Retinal pigment epithelial cell (primary cell): ENCODE measurements at regions not wholly inside any gene's neighbourhood (a gene's known extent, or its start where the extent isn't known, plus 50 kb on each side); places are given as distances from the start of the nearest gene placed in this dataset.

Source experiments
- DNase-seq: peaks from one replicate; pipeline ENCODE4 v3.0.0-alpha.2; 2010; ENCODE audit warnings: low read depth
- H3K4me3 ChIP-seq: 2 replicates; pipeline ENCODE4 v1.5.1; 2011; ENCODE audit warnings: mild to moderate bottlenecking, low read length, control low read depth, moderate library complexity
- CTCF ChIP-seq: conservative IDR thresholded peaks from 2 replicates; pipeline ENCODE4 v1.5.1; 2011; ENCODE audit warnings: low read depth, low read length, control low read depth, inconsistent platforms

GRCh38 chr4:81704461-81704860 lies 232.8 kb upstream of the RASGEF1B start:
- no peak overlapping the region for H3K4me3 ChIP-seq
- no peak for DNase-seq
- no peak for TF ChIP-seq CTCF

GRCh38 chr4:81700189-81700588 lies 228.5 kb upstream of the RASGEF1B start:
- no peak overlapping the region for H3K4me3 ChIP-seq
- no peak for TF ChIP-seq CTCF

GRCh38 chr4:81698538-81699296 lies 227.0 kb upstream of the RASGEF1B start:
- no peak for TF ChIP-seq CTCF
- no peak for DNase-seq
- H3K4me3 ChIP-seq, result no peak overlapping the region

More at GRCh38 chr4:81700189-81700588, 228.5 kb upstream of the RASGEF1B start:
- DNase-seq, result no peak

GRCh38 chr4:81694176-81694913 lies 222.6 kb upstream of the RASGEF1B start:
- no peak for DNase-seq
- H3K4me3 ChIP-seq, result no peak overlapping the region
- TF ChIP-seq CTCF, result no peak

GRCh38 chr4:81690871-81691270 lies 219.2 kb upstream of the RASGEF1B start:
- no peak for DNase-seq
- TF ChIP-seq CTCF, result no peak
- no peak overlapping the region for H3K4me3 ChIP-seq

- DNase-seq, result no peak
- H3K4me3 ChIP-seq, result no peak overlapping the region
- peak; percentile 17 for TF ChIP-seq CTCF
Observed at GRCh38 chr4:81688085-81688484, 216.4 kb upstream of the RASGEF1B start.

- no peak overlapping the region for H3K4me3 ChIP-seq
- no peak for TF ChIP-seq CTCF
- no peak for DNase-seq
Observed at GRCh38 chr4:81687471-81687870, 215.8 kb upstream of the RASGEF1B start.
